GM21528 (cell line): ENCODE measurements at regions not wholly inside any gene's neighbourhood (a gene's known extent, or its start where the extent isn't known, plus 50 kb on each side); places are given as distances from the start of the nearest gene placed in this dataset.

Source experiments
- ATAC-seq: cut with Tn5 transposase; IDR thresholded peaks from one replicate; pipeline ENCODE4 v1.9.1; 2021; ENCODE audit warnings: mild to moderate bottlenecking, moderate library complexity; ENCODE audit not compliant: unreplicated experiment, low FRiP score

- ATAC-seq: no peak
Measured at GRCh38 chr13:105827111-105827809, 708.2 kb downstream of the EFNB2 start.

- no peak for ATAC-seq
Measured at GRCh38 chr13:105825071-105825470, 710.4 kb downstream of the EFNB2 start.

DNA sequence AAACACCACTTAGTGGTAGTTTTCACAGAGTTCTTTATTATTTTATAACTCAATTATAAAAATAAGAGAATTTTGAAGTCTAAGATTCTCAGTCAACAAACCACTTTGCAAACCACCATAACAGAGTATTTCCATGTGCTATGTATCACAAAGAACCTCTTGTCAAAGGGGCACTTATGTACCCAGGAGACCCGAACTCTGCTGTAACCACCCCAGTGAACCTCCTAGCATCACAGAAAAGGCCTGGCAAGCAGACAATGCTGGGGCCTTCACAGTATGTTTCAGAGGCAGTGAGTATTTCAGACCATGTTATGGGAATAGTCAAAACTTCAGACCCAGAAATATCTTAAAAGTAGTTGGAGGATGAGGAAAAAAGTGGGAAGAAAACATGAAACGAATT, 714.1 kb downstream of the EFNB2 start:
- no peak for ATAC-seq

DNA sequence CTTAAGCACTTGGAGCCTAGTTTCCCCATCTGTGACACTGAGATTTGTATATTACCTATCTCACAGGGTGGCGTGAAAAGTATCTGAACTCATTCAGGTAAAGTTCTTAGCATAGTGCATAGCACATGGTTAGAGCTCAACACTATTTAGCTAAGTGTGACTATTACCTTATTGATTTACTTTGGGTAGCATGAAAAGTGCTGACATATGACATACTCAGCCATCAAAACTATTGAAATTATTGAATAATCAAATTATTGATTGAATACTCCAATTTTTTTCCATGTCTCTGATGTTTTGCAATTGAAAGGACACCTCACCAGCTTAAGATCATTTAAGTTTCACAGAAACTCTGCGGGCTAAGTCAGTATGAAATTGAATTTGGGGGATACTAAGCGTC, 715.0 kb downstream of the EFNB2 start:
- no peak for ATAC-seq

DNA sequence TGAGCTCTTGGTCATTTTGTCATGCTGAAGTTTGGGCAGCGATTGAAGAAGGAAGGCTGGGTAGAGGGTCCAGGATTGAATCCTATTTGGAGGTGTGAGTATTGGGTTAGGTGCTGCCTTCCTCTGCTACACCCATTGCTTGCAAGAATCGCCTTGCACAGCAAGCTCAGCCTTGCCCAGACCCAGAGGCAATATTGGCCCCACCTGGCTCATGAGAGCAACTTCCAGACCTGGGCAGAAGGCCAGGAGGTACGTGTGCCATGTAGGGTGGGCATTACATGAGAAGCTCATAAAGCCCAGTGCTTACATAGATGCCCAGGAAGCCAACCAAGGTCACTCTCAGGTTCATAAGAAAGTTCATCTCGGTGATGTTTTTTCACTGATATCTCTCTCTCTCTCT, 718.0 kb downstream of the EFNB2 start:
- no peak for ATAC-seq

- ATAC-seq: no peak
Measured at GRCh38 chr13:105816994-105817393, 718.5 kb downstream of the EFNB2 start.

- ATAC-seq: no peak
Measured at GRCh38 chr13:105814902-105815250, 720.6 kb downstream of the EFNB2 start.

DNA sequence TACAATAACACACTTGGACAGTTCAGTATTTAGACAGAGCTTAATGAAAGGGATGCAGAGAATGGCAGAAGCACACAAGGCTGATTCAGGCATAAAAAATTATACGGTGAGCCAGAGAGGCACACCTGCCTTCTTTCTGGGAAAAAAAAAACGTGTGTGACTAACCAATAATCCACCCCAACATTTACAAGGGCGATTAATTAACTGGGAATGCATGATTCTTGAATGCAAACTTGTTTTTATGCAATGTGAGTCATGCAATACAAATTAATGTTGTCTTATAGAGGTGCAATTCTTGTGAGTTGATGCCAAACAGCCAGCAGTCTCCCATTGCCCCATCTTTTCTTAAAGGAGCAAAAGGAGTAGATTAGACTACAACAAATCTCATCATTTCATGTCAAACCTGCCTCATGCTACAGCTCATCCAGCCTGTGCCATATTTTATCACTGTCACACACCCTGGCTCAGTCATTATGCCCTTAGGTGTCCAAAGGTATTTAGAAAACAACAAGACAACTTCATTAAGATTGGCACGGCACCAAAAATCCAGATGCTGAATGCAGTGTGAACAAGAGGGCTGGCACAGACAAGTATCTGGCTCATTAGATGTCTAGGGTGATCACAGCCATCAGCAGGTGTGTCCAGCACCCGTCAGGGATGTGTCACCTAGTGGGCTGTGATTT, 721.1 kb downstream of the EFNB2 start:
- ATAC-seq: no peak

DNA sequence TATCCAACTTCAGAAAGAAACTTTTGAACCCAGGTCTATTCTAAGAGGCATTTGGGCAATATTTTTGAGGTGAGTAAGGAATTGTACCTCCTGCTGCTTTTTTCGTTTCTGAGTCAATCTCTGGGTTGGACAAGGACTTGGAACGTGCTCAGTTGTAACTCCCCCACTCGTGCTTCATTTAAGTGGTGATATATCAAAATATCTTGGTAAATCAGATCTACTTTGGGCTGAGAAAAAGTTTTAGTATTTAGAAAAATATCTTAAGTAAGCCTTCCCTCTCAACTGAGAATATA, 728.9 kb downstream of the EFNB2 start:
- no peak for ATAC-seq

DNA sequence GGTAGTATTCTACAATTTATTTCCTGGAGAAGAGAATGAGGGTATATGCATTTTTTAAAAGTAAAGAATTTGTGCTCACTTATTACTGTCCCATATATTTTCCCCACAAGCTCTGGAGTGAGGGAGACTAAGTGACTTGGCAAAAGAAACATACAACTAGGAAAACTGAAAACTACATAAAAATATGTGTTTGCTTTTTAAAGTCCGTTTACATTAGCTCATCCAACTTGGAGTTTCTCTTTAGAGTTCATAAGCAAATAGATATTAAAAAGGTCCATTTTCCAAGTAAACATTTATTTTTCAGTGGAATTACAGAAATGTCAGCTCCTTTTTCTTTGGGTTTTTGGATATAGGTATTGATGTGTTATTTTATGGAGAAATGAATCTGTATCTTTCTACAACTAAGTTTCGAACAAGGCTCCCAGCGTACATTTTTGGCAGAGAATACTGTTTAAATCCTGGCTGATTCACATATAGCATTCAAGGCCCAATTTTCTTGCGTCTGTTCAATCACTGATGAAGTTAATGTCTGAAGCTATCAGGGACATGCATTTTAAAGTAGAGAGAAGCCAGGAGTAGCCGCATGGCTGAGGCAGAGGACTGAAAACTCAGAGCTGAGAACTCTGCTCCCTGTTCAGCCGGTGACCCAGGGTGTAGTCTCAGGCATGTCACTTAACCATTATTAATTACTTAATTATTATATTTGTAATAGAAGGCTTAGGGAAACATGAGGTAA, 729.4 kb downstream of the EFNB2 start:
- ATAC-seq: no peak

- ATAC-seq: no peak
Measured at GRCh38 chr13:105804561-105805190, 730.8 kb downstream of the EFNB2 start.

- ATAC-seq: no peak
Measured at GRCh38 chr13:105799155-105799554, 736.3 kb downstream of the EFNB2 start.

- ATAC-seq: no peak
Measured at GRCh38 chr13:105798541-105798940, 736.9 kb downstream of the EFNB2 start.

DNA sequence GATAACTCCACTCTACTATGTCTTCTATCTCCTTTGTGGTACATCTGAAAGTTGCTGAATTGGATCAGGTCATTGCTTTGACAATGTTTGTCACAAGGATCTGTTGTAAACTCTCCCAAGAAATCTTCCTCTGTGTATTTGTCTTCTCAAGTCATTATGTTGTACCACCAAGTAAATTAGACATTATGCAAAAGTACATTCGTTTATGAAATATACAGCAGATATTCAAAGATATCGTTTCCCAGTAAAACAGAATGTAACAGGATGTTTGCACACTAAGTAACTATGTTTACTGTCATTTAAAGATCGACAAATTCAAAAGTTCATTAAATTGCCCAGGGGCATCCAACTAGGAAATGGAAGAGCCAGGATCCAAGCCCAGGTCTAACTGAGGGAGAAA, 739.4 kb downstream of the EFNB2 start:
- no peak for ATAC-seq

DNA sequence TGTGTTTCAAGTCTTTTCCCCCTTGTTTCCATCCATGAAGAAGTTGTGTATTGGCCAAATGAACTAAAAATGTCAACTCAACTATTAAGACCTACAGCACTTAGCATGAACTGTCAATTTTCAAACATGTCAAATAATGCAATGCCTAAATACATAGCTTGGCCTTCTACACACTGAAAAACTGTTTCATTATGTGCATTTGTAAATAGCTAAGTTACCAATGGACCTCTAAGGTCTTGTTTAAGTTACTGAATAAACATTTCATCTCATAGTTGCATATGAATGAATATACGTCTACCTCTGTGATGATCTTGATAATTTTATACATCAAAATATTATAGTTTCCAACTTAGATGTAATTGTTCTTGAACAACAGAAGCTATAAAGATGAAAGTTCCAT, 744.5 kb downstream of the EFNB2 start:
- no peak for ATAC-seq

- no peak for ATAC-seq
Measured at GRCh38 chr13:105788530-105788929, 746.9 kb downstream of the EFNB2 start.

GRCh38 chr13:105787632-105788031, 747.8 kb downstream of the EFNB2 start:
- no peak for ATAC-seq

DNA sequence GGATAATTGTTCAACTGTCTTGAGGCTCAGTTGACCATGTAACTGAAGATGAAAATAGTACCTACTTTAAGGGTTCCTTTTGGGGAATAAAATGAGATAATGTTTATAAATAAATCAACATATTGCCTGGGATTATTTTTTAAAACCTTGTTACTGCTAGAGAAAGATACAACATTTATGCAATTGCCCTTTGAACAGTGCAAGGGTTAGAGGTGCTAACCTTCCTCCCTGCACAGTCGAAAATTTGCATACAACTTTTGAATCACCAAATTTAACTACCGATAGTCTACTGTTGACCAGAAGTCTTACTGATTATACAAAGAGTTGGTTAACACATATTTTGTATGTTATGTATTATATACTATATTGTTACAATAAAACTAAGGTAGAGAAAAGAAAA, 750.0 kb downstream of the EFNB2 start:
- ATAC-seq: no peak

DNA sequence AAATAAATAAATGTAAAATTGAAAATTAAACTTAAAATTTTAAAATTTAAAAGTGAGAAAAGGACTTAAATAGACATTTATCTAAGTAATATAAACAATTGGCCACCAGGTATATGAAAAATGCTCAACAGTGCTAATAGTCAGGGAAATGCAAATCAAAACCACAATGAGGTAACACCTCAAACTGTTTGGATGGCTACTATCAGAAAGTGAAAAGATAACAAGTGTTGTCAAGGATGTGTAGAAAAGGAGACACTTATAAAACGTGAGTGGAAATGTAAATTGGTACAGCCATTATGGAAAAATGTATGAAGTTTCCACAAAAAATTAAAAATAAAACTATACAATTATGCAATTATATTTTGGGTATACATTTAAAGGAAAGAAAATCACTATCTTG, 752.2 kb downstream of the EFNB2 start:
- no peak for ATAC-seq

GRCh38 chr13:105778196-105778595, 757.3 kb downstream of the EFNB2 start:
- no peak for ATAC-seq

DNA sequence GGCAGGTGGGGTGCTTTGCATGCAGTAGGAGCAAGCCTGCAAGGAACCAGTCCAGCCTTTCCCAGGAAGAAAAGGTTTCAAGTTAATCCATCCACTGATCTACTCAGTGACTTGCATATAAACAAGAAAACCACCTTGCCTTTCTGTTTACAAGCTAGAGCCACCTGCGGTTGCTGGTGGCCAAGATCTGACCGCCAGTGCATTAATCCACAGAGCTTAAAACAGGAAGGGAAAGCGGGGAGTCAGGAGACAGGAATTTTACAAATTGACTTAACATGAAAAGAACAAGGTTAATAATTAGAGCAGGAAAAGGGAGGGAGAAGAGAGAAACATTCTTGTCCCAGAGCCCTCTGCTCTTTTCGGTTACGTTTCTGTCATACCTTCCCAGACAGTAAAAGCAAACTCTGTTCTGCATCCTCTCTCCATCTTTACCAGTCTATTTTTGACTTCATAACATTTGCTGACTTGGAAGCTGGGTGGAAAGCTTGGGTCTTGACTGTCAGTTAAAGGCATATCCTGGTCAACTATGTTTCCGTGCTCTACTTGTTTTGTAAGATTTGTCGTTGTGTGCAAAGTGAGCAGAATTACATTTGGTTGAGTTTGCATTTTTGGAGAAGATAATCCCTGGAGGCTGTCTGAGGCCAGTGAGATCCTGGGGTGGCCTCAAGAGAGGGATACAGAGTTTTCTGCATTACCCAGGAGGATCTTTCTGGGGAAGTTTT, 760.6 kb downstream of the EFNB2 start:
- ATAC-seq: no peak
